HL-60 (cell line): ENCODE measurements at regions not wholly inside any gene's neighbourhood (a gene's known extent, or its start where the extent isn't known, plus 50 kb on each side); places are given as distances from the start of the nearest gene placed in this dataset.

Source experiments
- GABPA ChIP-seq: IDR thresholded peaks from 2 replicates; pipeline ENCODE4 v1.6.1; 2012; ENCODE audit warnings: low read depth
- POLR2AphosphoS5 ChIP-seq: IDR thresholded peaks from 2 replicates; pipeline ENCODE4 v1.6.1; 2012; ENCODE audit warnings: low read depth
- TF ChIP-seq, protein P1 (sequence below): IDR thresholded peaks from one replicate; pipeline ENCODE4 v1.5.1; 2011; ENCODE audit warnings: low read length, control low read depth, inconsistent platforms; ENCODE audit not compliant: insufficient read depth

DNA sequence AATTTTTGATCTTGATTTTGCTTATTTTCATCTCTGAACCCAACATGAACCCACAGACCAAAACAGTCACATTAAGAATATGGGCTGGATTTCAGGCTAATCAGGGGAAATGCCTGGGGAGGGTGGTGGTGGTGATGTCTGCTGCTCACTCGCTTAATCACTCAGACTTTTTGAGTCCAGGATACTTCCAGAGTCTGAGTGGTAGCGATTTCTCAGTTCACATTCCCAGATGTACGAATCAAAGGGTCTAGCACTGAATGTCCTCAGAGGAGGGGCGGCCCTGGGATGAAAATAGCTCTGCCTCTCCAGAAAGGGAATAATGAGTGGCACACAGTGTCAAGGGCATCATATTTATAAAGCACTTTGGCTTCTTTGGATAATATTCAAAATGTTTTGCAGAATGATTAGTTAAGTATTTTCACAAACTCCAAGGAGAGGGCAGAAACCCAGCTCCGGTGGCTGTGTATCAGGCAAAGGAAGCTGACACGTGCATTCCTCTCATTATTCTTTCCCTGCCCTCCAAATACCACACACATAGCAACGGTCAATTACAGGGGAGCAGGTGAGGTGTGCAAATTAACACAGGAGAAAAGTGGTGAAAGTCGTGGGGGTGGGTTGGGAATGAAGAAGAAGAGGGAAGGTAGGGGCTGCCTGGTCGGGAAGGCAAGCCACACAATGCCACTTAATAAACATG is 345.2 kb upstream of the RSPO3 start:
- TF ChIP-seq, protein P1, sequence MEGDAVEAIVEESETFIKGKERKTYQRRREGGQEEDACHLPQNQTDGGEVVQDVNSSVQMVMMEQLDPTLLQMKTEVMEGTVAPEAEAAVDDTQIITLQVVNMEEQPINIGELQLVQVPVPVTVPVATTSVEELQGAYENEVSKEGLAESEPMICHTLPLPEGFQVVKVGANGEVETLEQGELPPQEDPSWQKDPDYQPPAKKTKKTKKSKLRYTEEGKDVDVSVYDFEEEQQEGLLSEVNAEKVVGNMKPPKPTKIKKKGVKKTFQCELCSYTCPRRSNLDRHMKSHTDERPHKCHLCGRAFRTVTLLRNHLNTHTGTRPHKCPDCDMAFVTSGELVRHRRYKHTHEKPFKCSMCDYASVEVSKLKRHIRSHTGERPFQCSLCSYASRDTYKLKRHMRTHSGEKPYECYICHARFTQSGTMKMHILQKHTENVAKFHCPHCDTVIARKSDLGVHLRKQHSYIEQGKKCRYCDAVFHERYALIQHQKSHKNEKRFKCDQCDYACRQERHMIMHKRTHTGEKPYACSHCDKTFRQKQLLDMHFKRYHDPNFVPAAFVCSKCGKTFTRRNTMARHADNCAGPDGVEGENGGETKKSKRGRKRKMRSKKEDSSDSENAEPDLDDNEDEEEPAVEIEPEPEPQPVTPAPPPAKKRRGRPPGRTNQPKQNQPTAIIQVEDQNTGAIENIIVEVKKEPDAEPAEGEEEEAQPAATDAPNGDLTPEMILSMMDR: no peak
- TF ChIP-seq POLR2AphosphoS5 (no peak), GABPA (no peak)
